ENCODE measurements at regions not wholly inside any gene's neighbourhood (a gene's known extent, or its start where the extent isn't known, plus 50 kb on each side); places are given as distances from the start of the nearest gene placed in this dataset.

DNA sequence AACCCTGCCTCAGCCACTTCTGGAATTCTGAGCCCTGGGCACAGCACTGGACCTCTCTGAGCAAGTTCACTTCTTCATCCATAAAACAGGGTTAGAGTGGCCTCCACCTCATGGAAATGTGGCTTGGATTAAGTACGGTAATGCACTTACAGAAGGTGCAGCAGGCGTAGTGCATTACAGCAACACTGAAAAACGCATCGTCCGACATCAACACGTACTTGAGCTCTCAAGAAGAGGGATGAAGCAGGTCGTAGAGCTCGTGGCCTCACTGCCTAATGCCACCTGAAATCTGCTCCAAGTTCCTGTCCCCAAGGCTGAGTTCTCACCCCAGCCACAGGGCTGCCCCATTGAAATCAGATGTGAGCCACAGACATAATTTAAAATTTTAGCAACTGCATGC is 650.1 kb downstream of the NPHP4 start:
- Histone ChIP-seq H3K4me3 (ENCODE audit: control insufficient read depth in 1 of 2, extremely low read depth in 1 of 2, low read length in 1 of 2) (no peak overlapping the region), H3K9me3 (no peaks in the 10 kb centered on the region), H3K36me3 (ENCODE audit: control insufficient read depth in 2 of 2, extremely low read depth in 1 of 2, insufficient read depth in 1 of 2, low read length in 1 of 2) (no peaks in the 10 kb centered on the region), H3K4me1 (ENCODE audit: control insufficient read depth in 1 of 2, extremely low read depth in 1 of 2, insufficient read depth in 2 of 2, low read length in 2 of 2) (peaks cover 0 to 8% of the 10 kb centered on the region in 2 experiments), H3K27ac (ENCODE audit: low read length) (no peak overlapping the region), H3K27me3 (replicated peaks in 1 of 2; ENCODE audit: control insufficient read depth in 2 of 2, extremely low read depth in 1 of 2, insufficient read depth in 2 of 2, low read length in 1 of 2) (peaks cover 0 to 10% of the 10 kb centered on the region in 2 experiments)
- no peak overlapping the region for H3K27ac Mint-ChIP-seq
- peaks cover 19 to 27% (median 22%) of the 10 kb centered on the region in 3 donors for H3K4me1 Mint-ChIP-seq
- no peak overlapping the region for H3K4me3 Mint-ChIP-seq
- no peak for ATAC-seq (replicated peaks in 1 of 4)
- H3K9me3 Mint-ChIP-seq: peaks cover 0 to 4% (median 0%) of the 10 kb centered on the region in 3 donors
- ChIA-PET POLR2A (no interaction called here), CTCF (no interaction called here)
- H3K27me3 Mint-ChIP-seq: no peaks in the 10 kb centered on the region
- WGBS (ENCODE audit: insufficient coverage): 74% methylated on average over 8 of the region's 8 CpGs
- no peak for DNase-seq
- H3K36me3 Mint-ChIP-seq: no peaks in the 10 kb centered on the region

DNA sequence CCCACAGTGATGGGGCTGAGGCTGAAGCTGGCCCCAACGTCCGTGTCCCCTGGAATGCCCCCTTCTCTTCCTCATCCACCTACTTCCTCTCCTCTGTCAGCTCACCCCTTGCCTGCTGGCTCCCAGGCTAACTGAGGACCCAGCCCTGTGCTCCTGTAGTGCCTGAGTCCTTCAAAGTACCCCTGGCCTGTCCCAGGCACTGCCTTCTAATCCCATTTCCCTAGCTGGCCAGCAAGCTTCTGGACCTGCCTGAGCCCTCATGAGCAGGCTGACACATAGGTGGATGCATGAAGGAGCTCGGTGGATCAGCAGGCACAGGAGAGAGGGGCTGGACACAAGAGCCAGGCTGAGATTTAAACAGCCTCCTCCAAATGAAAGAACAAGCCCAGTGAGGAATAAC is 650.8 kb downstream of the NPHP4 start:
- WGBS (ENCODE audit: insufficient coverage): 28% methylated on average over 2 of the region's 3 CpGs
- no peaks in the 10 kb centered on the region for H3K36me3 Mint-ChIP-seq
- ATAC-seq (replicated peaks in 1 of 4): no peak
- no peak overlapping the region for H3K27ac ChIP-seq (ENCODE audit: low read length)
- no peak overlapping the region for H3K4me3 Mint-ChIP-seq
- H3K27ac Mint-ChIP-seq: no peak overlapping the region
- no peaks in the 10 kb centered on the region for H3K27me3 Mint-ChIP-seq
- no peaks in the 10 kb centered on the region for H3K9me3 ChIP-seq
- H3K9me3 Mint-ChIP-seq: peaks cover 0 to 4% (median 0%) of the 10 kb centered on the region in 3 donors
- H3K27me3 ChIP-seq (replicated peaks in 1 of 2; ENCODE audit: control insufficient read depth in 2 of 2, extremely low read depth in 1 of 2, insufficient read depth in 2 of 2, low read length in 1 of 2): peaks cover 0 to 10% of the 10 kb centered on the region in 2 experiments
- H3K4me3 ChIP-seq (ENCODE audit: control insufficient read depth in 1 of 2, extremely low read depth in 1 of 2, low read length in 1 of 2): no peak overlapping the region
- H3K4me1 Mint-ChIP-seq: peaks cover 21 to 33% (median 26%) of the 10 kb centered on the region in 3 donors
- DNase-seq: no peak
- peaks cover 0 to 10% of the 10 kb centered on the region in 2 experiments for H3K4me1 ChIP-seq (ENCODE audit: control insufficient read depth in 1 of 2, extremely low read depth in 1 of 2, insufficient read depth in 2 of 2, low read length in 2 of 2)
- POLR2A ChIA-PET: no interaction called here
- no peaks in the 10 kb centered on the region for H3K36me3 ChIP-seq (ENCODE audit: control insufficient read depth in 2 of 2, extremely low read depth in 1 of 2, insufficient read depth in 1 of 2, low read length in 1 of 2)
- CTCF ChIA-PET: no interaction called here

GRCh38 chr1:5340560-5341130 is 651.6 kb downstream of the NPHP4 start:
- peaks cover 26 to 33% (median 26%) of the 10 kb centered on the region in 3 donors for H3K4me1 Mint-ChIP-seq
- POLR2A ChIA-PET: no interaction called here
- H3K9me3 Mint-ChIP-seq: no peaks in the 10 kb centered on the region
- peak overlapping the region in 1 of 2 donors; percentile 30 for H3K27ac Mint-ChIP-seq
- no peak overlapping the region for H3K27ac ChIP-seq (ENCODE audit: low read length)
- no peak overlapping the region for H3K4me3 ChIP-seq (ENCODE audit: control insufficient read depth in 1 of 2, extremely low read depth in 1 of 2, low read length in 1 of 2)
- CTCF ChIA-PET: no interaction called here
- no peaks in the 10 kb centered on the region for H3K36me3 ChIP-seq (ENCODE audit: control insufficient read depth in 2 of 2, extremely low read depth in 1 of 2, insufficient read depth in 1 of 2, low read length in 1 of 2)
- WGBS (ENCODE audit: insufficient coverage): 81% methylated on average over 5 of the region's 8 CpGs
- no peaks in the 10 kb centered on the region for H3K27me3 Mint-ChIP-seq
- no peaks in the 10 kb centered on the region for H3K36me3 Mint-ChIP-seq
- ATAC-seq (replicated peaks in 1 of 4): no peak
- H3K27me3 ChIP-seq (replicated peaks in 1 of 2; ENCODE audit: control insufficient read depth in 2 of 2, extremely low read depth in 1 of 2, insufficient read depth in 2 of 2, low read length in 1 of 2): peaks cover 0 to 10% of the 10 kb centered on the region in 2 experiments
- peaks cover 0 to 10% of the 10 kb centered on the region in 2 experiments for H3K4me1 ChIP-seq (ENCODE audit: control insufficient read depth in 1 of 2, extremely low read depth in 1 of 2, insufficient read depth in 2 of 2, low read length in 2 of 2)
- H3K4me3 Mint-ChIP-seq: no peak overlapping the region
- no peak for DNase-seq
- H3K9me3 ChIP-seq: no peaks in the 10 kb centered on the region

DNA sequence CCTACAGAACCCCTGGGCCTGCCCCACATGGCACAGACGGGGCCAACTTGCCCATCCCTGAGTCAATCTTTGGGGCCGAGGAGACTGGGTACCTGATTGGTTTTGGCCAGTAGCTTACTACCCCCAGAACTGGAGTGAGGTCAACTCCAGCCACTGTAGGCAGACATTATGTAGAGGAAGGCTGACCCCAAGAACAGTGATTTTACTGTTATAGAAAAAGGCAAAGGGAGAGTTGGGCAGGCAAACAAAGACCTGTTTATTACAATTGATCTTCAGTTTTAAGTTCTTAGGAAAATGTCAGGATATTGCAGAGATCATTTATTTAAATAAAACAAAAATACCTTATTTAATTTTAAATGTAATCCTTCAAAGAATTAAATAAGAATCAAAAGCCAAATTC is 653.8 kb downstream of the NPHP4 start:
- Mint-ChIP-seq H3K36me3 (no peaks in the 10 kb centered on the region), H3K4me3 (no peak overlapping the region), H3K9me3 (peaks cover 0 to 7% (median 4%) of the 10 kb centered on the region in 3 donors), H3K27ac (no peak overlapping the region), H3K27me3 (no peaks in the 10 kb centered on the region), H3K4me1 (peaks cover 28 to 45% (median 31%) of the 10 kb centered on the region in 3 donors)
- no peaks in the 10 kb centered on the region for H3K36me3 ChIP-seq (ENCODE audit: control insufficient read depth in 2 of 2, extremely low read depth in 1 of 2, insufficient read depth in 1 of 2, low read length in 1 of 2)
- no peak for DNase-seq
- no peak for ATAC-seq (replicated peaks in 1 of 4)
- no CpG with 5 or more reads among the region's 2 CpGs for WGBS (ENCODE audit: insufficient coverage)
- H3K9me3 ChIP-seq: no peaks in the 10 kb centered on the region
- no peak overlapping the region for H3K4me3 ChIP-seq (ENCODE audit: control insufficient read depth in 1 of 2, extremely low read depth in 1 of 2, low read length in 1 of 2)
- POLR2A ChIA-PET: no interaction called here
- peaks cover 0 to 8% of the 10 kb centered on the region in 2 experiments for H3K27me3 ChIP-seq (replicated peaks in 1 of 2; ENCODE audit: control insufficient read depth in 2 of 2, extremely low read depth in 1 of 2, insufficient read depth in 2 of 2, low read length in 1 of 2)
- no peak overlapping the region for H3K27ac ChIP-seq (ENCODE audit: low read length)
- H3K4me1 ChIP-seq (ENCODE audit: control insufficient read depth in 1 of 2, extremely low read depth in 1 of 2, insufficient read depth in 2 of 2, low read length in 2 of 2): peaks cover 0 to 10% of the 10 kb centered on the region in 2 experiments
- CTCF ChIA-PET: no interaction called here

- peaks cover 0 to 7% of the 10 kb centered on the region in 2 experiments for H3K27me3 ChIP-seq (replicated peaks in 1 of 2; ENCODE audit: control insufficient read depth in 2 of 2, extremely low read depth in 1 of 2, insufficient read depth in 2 of 2, low read length in 1 of 2)
- Mint-ChIP-seq H3K4me1 (peaks cover 52 to 59% (median 54%) of the 10 kb centered on the region in 3 donors), H3K27me3 (no peaks in the 10 kb centered on the region), H3K27ac (no peak overlapping the region), H3K36me3 (peaks cover under 1% of the 10 kb centered on the region), H3K9me3 (peaks cover 2 to 7% (median 7%) of the 10 kb centered on the region in 3 donors), H3K4me3 (no peak overlapping the region)
- H3K36me3 ChIP-seq (ENCODE audit: control insufficient read depth in 2 of 2, extremely low read depth in 1 of 2, insufficient read depth in 1 of 2, low read length in 1 of 2): no peaks in the 10 kb centered on the region
- DNase-seq (no peak), ATAC-seq (replicated peaks in 1 of 4) (no peak)
- peaks cover 0 to 45% of the 10 kb centered on the region in 2 experiments for H3K4me1 ChIP-seq (ENCODE audit: control insufficient read depth in 1 of 2, extremely low read depth in 1 of 2, insufficient read depth in 2 of 2, low read length in 2 of 2)
- no peak overlapping the region for H3K27ac ChIP-seq (ENCODE audit: low read length)
- WGBS (ENCODE audit: insufficient coverage): 100% methylated on average over 1 of the region's 5 CpGs
- no peak overlapping the region for H3K4me3 ChIP-seq (ENCODE audit: control insufficient read depth in 1 of 2, extremely low read depth in 1 of 2, low read length in 1 of 2)
- H3K9me3 ChIP-seq: no peaks in the 10 kb centered on the region
- ChIA-PET POLR2A (no interaction called here), CTCF (no interaction called here)
Observed at GRCh38 chr1:5333291-5333690, 658.9 kb downstream of the NPHP4 start.

DNA sequence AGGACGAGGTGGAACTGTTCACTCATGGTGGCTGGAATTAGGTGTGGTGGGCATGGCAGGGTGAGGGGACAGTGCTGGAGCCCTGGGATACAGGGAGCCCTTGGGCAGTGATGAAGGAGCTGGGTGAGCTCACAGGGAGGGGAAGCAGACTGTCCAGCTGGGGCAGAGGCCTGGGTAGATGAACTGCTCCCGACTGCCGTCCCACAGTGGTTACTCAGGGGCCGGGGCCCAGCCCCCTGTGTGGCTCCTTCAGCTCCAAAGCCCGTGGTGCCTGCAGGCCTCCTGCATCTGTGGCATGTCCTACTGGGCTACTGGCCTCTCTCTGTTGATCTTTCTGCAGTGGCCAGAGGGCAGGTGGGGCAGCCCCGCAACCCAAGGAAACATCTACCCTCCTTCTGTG is 661.1 kb downstream of the NPHP4 start:
- peaks cover 0 to 7% of the 10 kb centered on the region in 2 experiments for H3K27me3 ChIP-seq (replicated peaks in 1 of 2; ENCODE audit: control insufficient read depth in 2 of 2, extremely low read depth in 1 of 2, insufficient read depth in 2 of 2, low read length in 1 of 2)
- Mint-ChIP-seq H3K36me3 (peaks cover 19% of the 10 kb centered on the region), H3K4me3 (no peak overlapping the region), H3K9me3 (peaks cover 13 to 28% (median 16%) of the 10 kb centered on the region in 3 donors), H3K27me3 (no peaks in the 10 kb centered on the region), H3K4me1 (peaks cover 46 to 56% (median 51%) of the 10 kb centered on the region in 3 donors), H3K27ac (peak overlapping the region in 1 of 2 donors; percentile 100)
- peaks cover 0 to 35% of the 10 kb centered on the region in 2 experiments for H3K4me1 ChIP-seq (ENCODE audit: control insufficient read depth in 1 of 2, extremely low read depth in 1 of 2, insufficient read depth in 2 of 2, low read length in 2 of 2)
- H3K9me3 ChIP-seq: no peaks in the 10 kb centered on the region
- DNase-seq: no peak
- ChIA-PET CTCF (no interaction called here), POLR2A (no interaction called here)
- peak overlapping the region; percentile 86 for H3K27ac ChIP-seq (ENCODE audit: low read length)
- ATAC-seq (replicated peaks in 1 of 4): no peak
- H3K36me3 ChIP-seq (ENCODE audit: control insufficient read depth in 2 of 2, extremely low read depth in 1 of 2, insufficient read depth in 1 of 2, low read length in 1 of 2): no peaks in the 10 kb centered on the region
- WGBS (ENCODE audit: insufficient coverage): 89% methylated on average over 6 of the region's 6 CpGs
- no peak overlapping the region for H3K4me3 ChIP-seq (ENCODE audit: control insufficient read depth in 1 of 2, extremely low read depth in 1 of 2, low read length in 1 of 2)
